HFFc6 (cell line): ENCODE measurements at regions not wholly inside any gene's neighbourhood (a gene's known extent, or its start where the extent isn't known, plus 50 kb on each side); places are given as distances from the start of the nearest gene placed in this dataset. TPM values are rescaled to one million over a fixed set of nuclear protein-coding genes. Genes with fewer than 3 reads are reported as not detected.

ENCODE experiments used
- DNase-seq: peaks from one replicate; pipeline ENCODE4 v3.0.0-alpha.2; 2018
- H3K27ac Mint-ChIP-seq: 2 replicates; pipeline ENCODE4 v1.8.0; 2020; ENCODE audit warnings: mild to moderate bottlenecking, mixed read lengths
- H3K27me3 Mint-ChIP-seq: 2 replicates; pipeline ENCODE4 v1.8.0; 2021; ENCODE audit warnings: mild to moderate bottlenecking, moderate library complexity, mixed read lengths; ENCODE audit not compliant: insufficient read depth
- H3K36me3 Mint-ChIP-seq: 2 replicates; pipeline ENCODE4 v1.8.0; 2021; ENCODE audit warnings: low read depth, mixed read lengths
- H3K4me1 Mint-ChIP-seq: 2 replicates; pipeline ENCODE4 v1.8.0; 2020; ENCODE audit warnings: low read depth, mixed read lengths
- H3K4me3 Mint-ChIP-seq: 2 replicates; pipeline ENCODE4 v1.8.0; 2020; ENCODE audit warnings: mild to moderate bottlenecking, moderate library complexity, mixed read lengths
- H3K9me3 Mint-ChIP-seq: 2 replicates; pipeline ENCODE4 v1.8.0; 2020; ENCODE audit warnings: mild to moderate bottlenecking, mixed read lengths
- CTCF ChIP-seq: fragments of 200-600 bp; sonication (generic); IDR thresholded peaks from 2 replicates; pipeline ENCODE4 v1.5.0; 2021; ENCODE audit warnings: antibody characterized with exemption, mild to moderate bottlenecking
- microRNA-seq: library from miRNA; unstranded; fragments of <30 nt; microRNA quantifications from one replicate; pipeline ENCODE4, GENCODE V29; 2019

DNA sequence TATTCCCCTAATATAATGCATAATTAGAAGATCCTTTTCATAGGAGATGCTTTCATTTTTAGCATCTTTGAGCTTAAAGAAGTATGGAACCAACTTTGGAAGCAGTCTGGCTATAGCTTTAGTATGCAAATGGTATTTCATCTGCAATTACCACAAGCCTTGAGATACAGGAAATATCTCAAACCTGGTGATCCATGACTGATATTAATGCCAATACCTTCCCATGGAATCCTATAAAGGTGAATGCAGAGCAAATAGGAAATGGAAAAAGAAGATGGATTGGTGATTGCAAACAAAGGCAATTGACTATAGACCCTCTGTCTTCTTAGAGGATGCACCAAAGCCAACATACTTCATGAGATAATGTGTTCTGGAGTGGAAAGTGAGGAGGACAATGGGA, 326.4 kb downstream of the KBTBD8 start:
- H3K27ac Mint-ChIP-seq, result no peak overlapping the region
- H3K9me3 Mint-ChIP-seq, result peaks cover 3% of the 10 kb centered on the region; the same call in 1 of the 2 replicates
- no peak overlapping the region for H3K4me3 Mint-ChIP-seq
- TF ChIP-seq CTCF, result no peak
- no peaks in the 10 kb centered on the region for H3K4me1 Mint-ChIP-seq
- H3K27me3 Mint-ChIP-seq, result no peaks in the 10 kb centered on the region; the same call in 1 of the 2 replicates
- no peak for DNase-seq
- no peaks in the 10 kb centered on the region for H3K36me3 Mint-ChIP-seq

Small RNA genes lying in the stretch of these regions (microRNA-seq; reads per million reads assigned to microRNA genes)
- gene MIR4272, result not detected
